GM12864 (cell line): ENCODE measurements at regions not wholly inside any gene's neighbourhood (a gene's known extent, or its start where the extent isn't known, plus 50 kb on each side); places are given as distances from the start of the nearest gene placed in this dataset.

Source experiments
- DNase-seq: peaks from one replicate; pipeline ENCODE4 v3.0.0-alpha.2; 2011; ENCODE audit warnings: low read depth
- H3K4me3 ChIP-seq: 2 replicates; pipeline ENCODE4 v1.5.1; 2011; ENCODE audit warnings: mild to moderate bottlenecking, low read depth, low read length, control low read depth
- TF ChIP-seq, protein P1 (sequence below): IDR thresholded peaks from 2 replicates; pipeline ENCODE4 v1.5.1; 2011; ENCODE audit warnings: low read depth, mild to moderate bottlenecking, moderate library complexity, low read length, control low read depth, inconsistent platforms; ENCODE audit errors: missing control alignments

DNA sequence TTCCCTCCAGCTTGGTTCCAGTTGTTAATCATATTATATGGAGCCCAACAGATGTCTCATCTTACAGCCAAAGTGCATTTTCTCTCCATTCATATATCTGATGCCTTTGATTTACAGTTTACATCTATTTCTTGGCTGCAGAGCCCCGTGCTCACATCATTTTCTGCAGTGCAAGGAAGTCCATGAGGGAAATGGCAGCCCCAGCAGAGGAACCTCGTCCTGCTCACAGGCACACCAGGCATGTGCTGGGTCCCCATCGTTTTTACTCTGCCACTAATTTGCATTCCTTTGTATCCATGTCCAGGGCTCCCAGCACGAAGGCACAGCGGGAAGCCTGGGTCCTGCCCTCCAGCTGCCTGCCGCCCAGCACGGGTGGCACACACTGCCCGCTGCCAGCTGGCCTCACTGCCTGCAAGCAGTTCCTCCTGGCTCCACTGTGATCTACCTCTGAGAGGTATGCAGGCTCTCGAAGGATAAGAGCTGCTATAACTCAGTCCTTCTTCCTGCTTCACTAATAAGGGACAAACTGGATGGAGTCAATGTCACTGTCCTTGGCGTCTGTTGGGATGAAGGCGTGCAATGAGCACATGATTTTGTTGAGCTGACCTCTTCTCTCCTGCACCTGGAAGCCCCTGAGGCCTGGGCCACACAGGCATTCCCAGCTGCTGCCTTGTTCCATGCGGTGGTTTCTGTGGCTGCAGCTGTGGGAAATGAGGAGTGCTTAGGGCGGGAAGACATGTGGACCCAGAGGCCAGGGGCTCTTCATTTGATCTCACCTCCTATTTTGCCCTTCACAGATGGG, 583.6 kb upstream of the MGMT start:
- TF ChIP-seq, protein P1, sequence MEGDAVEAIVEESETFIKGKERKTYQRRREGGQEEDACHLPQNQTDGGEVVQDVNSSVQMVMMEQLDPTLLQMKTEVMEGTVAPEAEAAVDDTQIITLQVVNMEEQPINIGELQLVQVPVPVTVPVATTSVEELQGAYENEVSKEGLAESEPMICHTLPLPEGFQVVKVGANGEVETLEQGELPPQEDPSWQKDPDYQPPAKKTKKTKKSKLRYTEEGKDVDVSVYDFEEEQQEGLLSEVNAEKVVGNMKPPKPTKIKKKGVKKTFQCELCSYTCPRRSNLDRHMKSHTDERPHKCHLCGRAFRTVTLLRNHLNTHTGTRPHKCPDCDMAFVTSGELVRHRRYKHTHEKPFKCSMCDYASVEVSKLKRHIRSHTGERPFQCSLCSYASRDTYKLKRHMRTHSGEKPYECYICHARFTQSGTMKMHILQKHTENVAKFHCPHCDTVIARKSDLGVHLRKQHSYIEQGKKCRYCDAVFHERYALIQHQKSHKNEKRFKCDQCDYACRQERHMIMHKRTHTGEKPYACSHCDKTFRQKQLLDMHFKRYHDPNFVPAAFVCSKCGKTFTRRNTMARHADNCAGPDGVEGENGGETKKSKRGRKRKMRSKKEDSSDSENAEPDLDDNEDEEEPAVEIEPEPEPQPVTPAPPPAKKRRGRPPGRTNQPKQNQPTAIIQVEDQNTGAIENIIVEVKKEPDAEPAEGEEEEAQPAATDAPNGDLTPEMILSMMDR, result no peak
- no peak for DNase-seq
- no peak overlapping the region for H3K4me3 ChIP-seq

GRCh38 chr10:128884033-128884425, 583.0 kb upstream of the MGMT start:
- no peak overlapping the region for H3K4me3 ChIP-seq
- no peak for DNase-seq
- TF ChIP-seq, protein P1, result no peak

DNA sequence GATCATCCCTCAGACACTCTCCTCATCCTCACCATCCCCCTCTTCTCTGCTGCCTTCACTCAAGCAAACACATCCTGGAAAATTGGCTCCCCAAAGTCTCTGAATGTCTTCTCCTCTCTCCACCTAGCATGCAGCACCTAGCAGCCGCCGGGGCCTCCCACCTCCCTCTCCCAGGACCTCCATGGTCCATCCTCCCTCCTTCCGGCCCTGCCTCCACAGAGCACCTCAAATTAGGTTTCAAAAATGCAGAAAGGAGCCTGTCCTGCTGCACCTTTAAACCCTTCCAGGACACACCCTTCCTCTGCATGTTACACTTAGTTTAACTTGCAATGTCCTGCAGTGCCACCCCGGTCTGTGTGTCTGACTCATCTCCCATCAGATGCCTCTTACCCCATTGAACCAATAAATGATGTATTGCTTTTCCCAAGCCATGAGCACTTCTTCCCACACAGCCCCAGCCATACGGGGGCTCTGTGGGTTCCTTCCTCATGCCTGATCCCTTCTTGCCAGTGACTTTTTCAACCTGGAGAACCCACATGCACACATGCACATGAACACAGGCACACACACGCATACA, 582.5 kb upstream of the MGMT start:
- DNase-seq, result no peak
- TF ChIP-seq, protein P1, result no peak

DNA sequence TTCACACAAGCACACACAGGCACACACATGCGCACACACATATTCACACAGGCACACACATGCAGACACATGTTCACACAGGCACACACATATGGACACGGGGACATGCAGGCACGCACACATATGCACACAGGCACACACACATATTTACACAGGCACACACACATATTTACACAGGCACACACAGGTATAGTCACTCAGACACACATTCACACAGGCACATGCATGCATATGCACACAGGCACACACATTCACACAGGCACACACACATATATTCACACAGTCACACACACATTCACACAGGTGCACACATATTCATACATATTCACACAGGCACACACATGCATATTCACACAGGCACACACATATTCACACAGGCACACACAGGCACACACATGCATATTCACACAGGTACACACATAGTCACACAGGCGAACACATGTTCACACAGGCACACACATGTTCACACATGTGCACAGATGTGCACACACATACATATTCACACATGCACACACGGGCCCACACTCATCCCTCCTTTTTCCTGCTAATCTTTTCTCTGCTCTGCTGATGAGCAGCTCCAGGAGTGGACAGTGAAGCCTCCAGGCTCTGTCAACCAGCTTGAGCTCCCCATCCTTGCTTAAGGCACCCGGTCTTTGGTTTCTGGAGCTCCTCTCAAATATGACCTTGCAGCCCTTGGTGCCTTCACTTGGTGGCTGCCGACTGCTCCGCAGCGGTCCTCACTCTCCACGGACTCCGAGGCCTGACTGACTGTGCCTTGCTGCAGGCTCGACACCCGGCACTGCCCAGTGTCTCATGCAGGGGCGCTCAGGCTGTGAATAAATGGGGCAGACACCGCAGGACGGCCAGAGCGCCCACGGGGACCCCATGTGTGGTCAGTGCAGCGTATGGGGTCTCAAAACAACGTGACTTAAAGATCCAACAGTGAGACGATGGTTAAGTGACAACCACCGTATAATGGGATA, 581.2 kb upstream of the MGMT start:
- no peak for DNase-seq
- no peak overlapping the region for H3K4me3 ChIP-seq
- TF ChIP-seq, protein P1, result no peak

More for the DNA sequence above, 582.5 kb upstream of the MGMT start:
- H3K4me3 ChIP-seq, result no peak overlapping the region

DNA sequence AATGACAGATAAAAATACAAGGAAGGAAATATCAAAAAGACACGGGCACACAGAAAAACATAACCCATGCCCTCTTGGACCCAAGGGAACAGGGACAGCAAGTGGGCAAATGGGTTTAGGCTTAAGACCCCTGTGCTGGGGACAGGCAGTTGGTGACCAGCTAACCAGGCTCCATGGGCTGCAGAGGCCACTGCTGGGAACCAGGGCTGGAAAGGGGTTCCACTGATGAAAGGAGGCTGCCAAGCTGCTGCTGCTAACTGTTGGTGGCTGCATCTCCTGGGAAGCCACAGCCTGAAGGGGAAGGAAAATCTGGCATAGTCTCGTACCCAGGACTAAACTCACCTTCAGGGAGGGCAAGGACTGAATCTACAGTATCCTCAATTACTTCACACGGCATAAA, 579.2 kb upstream of the MGMT start:
- DNase-seq, result no peak
- TF ChIP-seq, protein P1, result no peak
- no peak overlapping the region for H3K4me3 ChIP-seq

GRCh38 chr10:128892005-128892404, 575.0 kb upstream of the MGMT start:
- H3K4me3 ChIP-seq, result no peak overlapping the region
- DNase-seq, result no peak
- TF ChIP-seq, protein P1, result no peak
